ENCODE measurements at regions not wholly inside any gene's neighbourhood (a gene's known extent, or its start where the extent isn't known, plus 50 kb on each side); places are given as distances from the start of the nearest gene placed in this dataset.
"Not testable (repeated sequence)": the region's sequence is repeated elsewhere in the genome, so short reads cannot be mapped to it uniquely, and the experiment has no call there.

DNA sequence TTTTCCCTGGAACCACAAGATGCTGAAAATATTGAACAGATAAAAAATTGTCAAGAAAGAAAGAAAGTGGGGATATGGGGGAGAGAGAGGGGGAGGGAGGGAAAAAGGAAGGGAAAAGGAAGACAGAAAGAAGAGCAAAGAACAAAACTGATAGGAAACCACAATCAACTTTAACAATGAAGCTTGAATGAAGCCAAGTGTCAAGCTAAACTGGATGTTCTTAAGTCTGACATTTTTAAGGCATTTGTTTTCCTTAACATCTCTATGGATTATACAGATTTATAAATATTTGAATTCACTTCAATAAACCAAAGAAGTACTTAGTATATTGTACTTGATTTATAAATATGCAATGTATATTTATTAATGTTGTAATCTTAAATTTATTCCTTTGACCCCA is 197.6 kb upstream of the SMLR1 start:
- Mint-ChIP-seq H3K9me3 (ENCODE audit: low read depth, unreplicated experiment) (no peaks in the 10 kb centered on the region), H3K27ac (ENCODE audit: unreplicated experiment) (no peak overlapping the region), H3K27me3 (ENCODE audit: unreplicated experiment) (no peaks in the 10 kb centered on the region), H3K36me3 (ENCODE audit: insufficient read depth, unreplicated experiment) (no peaks in the 10 kb centered on the region), H3K4me1 (ENCODE audit: low read depth, unreplicated experiment) (no peaks in the 10 kb centered on the region), H3K4me3 (ENCODE audit: low read depth, unreplicated experiment) (no peak overlapping the region)
- TF ChIP-seq, protein P1, sequence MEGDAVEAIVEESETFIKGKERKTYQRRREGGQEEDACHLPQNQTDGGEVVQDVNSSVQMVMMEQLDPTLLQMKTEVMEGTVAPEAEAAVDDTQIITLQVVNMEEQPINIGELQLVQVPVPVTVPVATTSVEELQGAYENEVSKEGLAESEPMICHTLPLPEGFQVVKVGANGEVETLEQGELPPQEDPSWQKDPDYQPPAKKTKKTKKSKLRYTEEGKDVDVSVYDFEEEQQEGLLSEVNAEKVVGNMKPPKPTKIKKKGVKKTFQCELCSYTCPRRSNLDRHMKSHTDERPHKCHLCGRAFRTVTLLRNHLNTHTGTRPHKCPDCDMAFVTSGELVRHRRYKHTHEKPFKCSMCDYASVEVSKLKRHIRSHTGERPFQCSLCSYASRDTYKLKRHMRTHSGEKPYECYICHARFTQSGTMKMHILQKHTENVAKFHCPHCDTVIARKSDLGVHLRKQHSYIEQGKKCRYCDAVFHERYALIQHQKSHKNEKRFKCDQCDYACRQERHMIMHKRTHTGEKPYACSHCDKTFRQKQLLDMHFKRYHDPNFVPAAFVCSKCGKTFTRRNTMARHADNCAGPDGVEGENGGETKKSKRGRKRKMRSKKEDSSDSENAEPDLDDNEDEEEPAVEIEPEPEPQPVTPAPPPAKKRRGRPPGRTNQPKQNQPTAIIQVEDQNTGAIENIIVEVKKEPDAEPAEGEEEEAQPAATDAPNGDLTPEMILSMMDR (IDR thresholded peaks at IDR 0.05; ENCODE audit: unreplicated experiment): no peak
- no TSS peak for BruUV-seq (replicated peaks)
- CTCF ChIA-PET: no interaction called here
- no peak for DNase-seq
- intact Hi-C loops (cut with micrococcal nuclease; ENCODE audit: unreplicated experiment): no loop called here

DNA sequence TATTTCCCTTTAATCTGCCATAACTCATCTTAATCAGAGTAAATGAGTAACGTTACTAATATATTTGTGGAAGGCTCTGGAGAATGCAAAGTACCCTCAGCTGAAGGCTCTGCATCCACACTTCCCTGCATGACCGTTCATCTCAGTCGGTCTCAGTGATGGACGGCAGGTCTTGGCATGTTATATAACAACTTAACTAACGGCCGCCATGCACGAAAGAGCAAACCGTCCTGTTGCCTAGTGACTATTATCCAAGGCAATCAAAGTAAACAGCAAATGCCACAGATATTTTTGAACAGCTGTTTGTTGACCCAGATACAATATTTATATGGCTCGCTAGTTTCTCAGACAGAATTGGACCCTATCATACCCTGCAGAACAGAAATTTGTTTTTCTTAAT is 194.9 kb upstream of the SMLR1 start:
- CTCF ChIA-PET: no interaction called here
- TF ChIP-seq, protein P1 (IDR thresholded peaks at IDR 0.05; ENCODE audit: unreplicated experiment): no peak
- Mint-ChIP-seq H3K27ac (ENCODE audit: unreplicated experiment) (no peak overlapping the region), H3K27me3 (ENCODE audit: unreplicated experiment) (no peaks in the 10 kb centered on the region), H3K36me3 (ENCODE audit: insufficient read depth, unreplicated experiment) (no peaks in the 10 kb centered on the region), H3K9me3 (ENCODE audit: low read depth, unreplicated experiment) (peaks cover 3% of the 10 kb centered on the region), H3K4me1 (ENCODE audit: low read depth, unreplicated experiment) (no peaks in the 10 kb centered on the region), H3K4me3 (ENCODE audit: low read depth, unreplicated experiment) (no peak overlapping the region)
- no peak for DNase-seq
- BruUV-seq (replicated peaks): no TSS peak
- intact Hi-C loops (cut with micrococcal nuclease; ENCODE audit: unreplicated experiment): no loop called here

DNA sequence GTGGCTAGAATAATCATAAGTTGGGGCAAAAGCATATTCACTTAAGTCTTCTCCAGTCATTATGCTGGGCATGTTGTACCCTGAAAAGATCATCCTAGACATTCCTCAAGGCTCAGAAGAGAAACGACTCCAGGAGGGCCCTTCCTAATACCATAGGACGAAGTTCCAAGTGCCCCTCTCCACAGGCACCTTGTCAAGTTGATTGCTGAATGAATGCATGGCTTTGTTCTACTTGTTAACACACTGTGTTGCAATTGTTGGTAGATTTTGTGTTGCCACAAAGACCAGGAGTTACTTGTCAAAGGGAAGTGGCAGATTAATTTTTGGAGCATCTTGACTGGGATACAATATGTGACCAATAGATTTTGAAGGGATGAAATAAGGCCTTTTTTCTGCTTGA is 194.3 kb upstream of the SMLR1 start:
- intact Hi-C loops (cut with micrococcal nuclease; ENCODE audit: unreplicated experiment): no loop called here
- H3K27me3 Mint-ChIP-seq (ENCODE audit: unreplicated experiment): no peaks in the 10 kb centered on the region
- peaks cover 3% of the 10 kb centered on the region for H3K9me3 Mint-ChIP-seq (ENCODE audit: low read depth, unreplicated experiment)
- DNase-seq: no peak
- no peaks in the 10 kb centered on the region for H3K36me3 Mint-ChIP-seq (ENCODE audit: insufficient read depth, unreplicated experiment)
- CTCF ChIA-PET: no interaction called here
- no TSS peak for BruUV-seq (replicated peaks)
- H3K27ac Mint-ChIP-seq (ENCODE audit: unreplicated experiment): no peak overlapping the region
- TF ChIP-seq, protein P1 (IDR thresholded peaks at IDR 0.05; ENCODE audit: unreplicated experiment): no peak
- no peak overlapping the region for H3K4me3 Mint-ChIP-seq (ENCODE audit: low read depth, unreplicated experiment)
- no peaks in the 10 kb centered on the region for H3K4me1 Mint-ChIP-seq (ENCODE audit: low read depth, unreplicated experiment)

DNA sequence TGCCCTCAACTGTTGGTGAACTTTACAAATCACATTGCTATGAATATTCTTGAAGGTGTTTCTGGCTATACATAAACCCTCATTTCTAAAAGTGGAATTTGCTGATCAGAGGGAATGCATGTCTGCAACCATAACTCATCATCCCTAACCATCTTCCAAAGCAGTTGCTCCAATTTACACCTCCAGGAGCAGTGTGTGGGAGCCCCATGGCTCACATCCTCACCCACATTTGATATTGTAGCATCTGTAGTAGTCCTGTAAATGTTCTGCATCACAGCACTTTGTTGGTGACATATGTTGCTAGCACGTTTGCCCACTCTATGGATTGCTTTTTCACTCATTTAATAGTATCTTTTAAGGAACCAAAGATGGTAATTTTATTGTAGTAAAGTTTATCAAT is 183.8 kb upstream of the SMLR1 start:
- CTCF ChIA-PET: no interaction called here
- H3K9me3 Mint-ChIP-seq (ENCODE audit: low read depth, unreplicated experiment): peaks cover 2% of the 10 kb centered on the region
- BruUV-seq (replicated peaks): no TSS peak
- H3K36me3 Mint-ChIP-seq (ENCODE audit: insufficient read depth, unreplicated experiment): no peaks in the 10 kb centered on the region
- peaks cover 9% of the 10 kb centered on the region for H3K27me3 Mint-ChIP-seq (ENCODE audit: unreplicated experiment)
- H3K4me3 Mint-ChIP-seq (ENCODE audit: low read depth, unreplicated experiment): no peak overlapping the region
- H3K4me1 Mint-ChIP-seq (ENCODE audit: low read depth, unreplicated experiment): no peaks in the 10 kb centered on the region
- no peak overlapping the region for H3K27ac Mint-ChIP-seq (ENCODE audit: unreplicated experiment)
- TF ChIP-seq, protein P1 (IDR thresholded peaks at IDR 0.05; ENCODE audit: unreplicated experiment): no peak
- no peak for DNase-seq
- intact Hi-C loops (cut with micrococcal nuclease; ENCODE audit: unreplicated experiment): no loop called here

DNA sequence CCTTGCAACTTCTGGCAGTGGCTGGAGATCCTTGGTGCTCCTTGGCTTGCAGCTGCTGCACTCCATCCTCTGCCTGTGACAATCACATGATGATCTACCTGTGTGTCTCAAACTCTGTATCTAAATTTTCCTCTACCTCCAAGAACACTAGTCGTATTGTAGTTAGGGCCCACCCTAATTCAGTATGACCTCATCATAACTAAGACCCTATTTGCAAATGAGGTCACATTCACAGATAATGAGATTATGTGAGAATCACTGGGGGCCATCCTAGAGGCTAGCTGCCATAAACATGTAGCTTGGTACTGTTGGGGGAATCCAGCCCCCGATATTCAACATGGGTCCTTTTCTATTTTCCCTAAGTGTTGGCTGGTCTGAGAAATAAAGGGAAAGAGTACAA is 183.0 kb upstream of the SMLR1 start:
- H3K36me3 Mint-ChIP-seq (ENCODE audit: insufficient read depth, unreplicated experiment): no peaks in the 10 kb centered on the region
- CTCF ChIA-PET: no interaction called here
- no TSS peak for BruUV-seq (replicated peaks)
- intact Hi-C loops (cut with micrococcal nuclease; ENCODE audit: unreplicated experiment): no loop called here
- TF ChIP-seq, protein P1 (IDR thresholded peaks at IDR 0.05; ENCODE audit: unreplicated experiment): no peak
- no peak overlapping the region for H3K4me3 Mint-ChIP-seq (ENCODE audit: low read depth, unreplicated experiment)
- no peak for DNase-seq
- H3K9me3 Mint-ChIP-seq (ENCODE audit: low read depth, unreplicated experiment): peaks cover 1% of the 10 kb centered on the region
- H3K27me3 Mint-ChIP-seq (ENCODE audit: unreplicated experiment): peaks cover 12% of the 10 kb centered on the region
- H3K4me1 Mint-ChIP-seq (ENCODE audit: low read depth, unreplicated experiment): no peaks in the 10 kb centered on the region
- no peak overlapping the region for H3K27ac Mint-ChIP-seq (ENCODE audit: unreplicated experiment)

DNA sequence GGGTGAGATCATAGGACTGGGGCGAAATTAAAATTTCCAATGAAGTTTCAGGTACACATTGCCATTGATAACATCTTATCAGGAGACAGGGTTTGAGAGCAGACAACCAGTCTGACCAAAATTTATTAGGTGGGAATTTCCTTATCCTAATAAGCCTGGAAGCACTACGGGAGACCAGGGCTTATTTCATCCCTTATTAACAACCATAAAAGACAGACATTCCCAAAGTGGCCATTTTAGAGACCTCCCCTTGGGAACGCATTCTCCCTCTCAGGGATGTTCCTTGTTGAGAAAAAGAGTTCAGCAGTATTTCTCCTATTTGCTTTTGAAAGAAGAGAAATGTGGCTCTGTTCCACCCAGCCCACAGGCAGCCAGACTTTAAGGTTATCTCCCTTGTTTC is 182.4 kb upstream of the SMLR1 start:
- H3K36me3 Mint-ChIP-seq (ENCODE audit: insufficient read depth, unreplicated experiment); DNase-seq; CTCF ChIA-PET; H3K4me1 Mint-ChIP-seq (ENCODE audit: low read depth, unreplicated experiment); intact Hi-C loops (cut with micrococcal nuclease; ENCODE audit: unreplicated experiment); BruUV-seq (replicated peaks); H3K27ac Mint-ChIP-seq (ENCODE audit: unreplicated experiment); H3K4me3 Mint-ChIP-seq (ENCODE audit: low read depth, unreplicated experiment); H3K9me3 Mint-ChIP-seq (ENCODE audit: low read depth, unreplicated experiment): not testable (repeated sequence)
- H3K27me3 Mint-ChIP-seq (ENCODE audit: unreplicated experiment): peaks cover 18% of the 10 kb centered on the region

Measured in Calu3 (cell line).